COLO668 (cell line): ENCODE measurements at regions not wholly inside any gene's neighbourhood (a gene's known extent, or its start where the extent isn't known, plus 50 kb on each side); places are given as distances from the start of the nearest gene placed in this dataset.
"Not testable (repeated sequence)": the region's sequence is repeated elsewhere in the genome, so short reads cannot be mapped to it uniquely, and the experiment has no call there.

ENCODE experiments used
- DNase-seq: peaks from one replicate; lab custom pipeline; 2025; ENCODE audit not compliant: unreplicated experiment; lab: John Stamatoyannopoulos, UW

DNA sequence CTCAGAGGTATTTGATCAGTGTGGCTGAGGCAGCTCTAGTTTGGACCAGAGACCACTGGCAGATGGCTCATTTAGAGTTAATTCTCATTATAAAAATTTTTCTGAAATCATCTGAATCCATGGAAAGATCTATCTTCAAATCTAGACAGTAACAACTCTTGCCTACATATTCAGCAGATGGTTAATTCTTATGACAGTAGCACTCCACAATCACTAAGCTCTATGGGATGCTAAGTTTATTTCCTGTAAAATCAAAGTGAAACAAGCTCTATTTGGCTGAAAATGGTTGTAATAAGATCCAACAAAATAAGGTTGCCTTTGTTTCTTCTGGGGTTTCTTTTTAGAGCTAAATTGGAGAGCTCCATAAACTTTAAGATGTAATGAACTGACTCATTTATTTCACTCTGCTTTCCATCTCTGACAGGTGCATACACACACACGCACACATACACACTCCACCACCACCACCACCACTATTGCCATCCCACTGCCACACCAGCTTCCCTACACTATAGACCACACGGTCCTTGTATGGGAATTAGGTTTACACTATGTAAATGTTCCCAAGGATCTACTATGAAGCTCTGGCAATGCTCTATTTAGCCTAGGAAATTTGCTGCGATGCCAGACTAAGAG, 293.1 kb downstream of the RPAP3 start:
- no peak for DNase-seq

DNA sequence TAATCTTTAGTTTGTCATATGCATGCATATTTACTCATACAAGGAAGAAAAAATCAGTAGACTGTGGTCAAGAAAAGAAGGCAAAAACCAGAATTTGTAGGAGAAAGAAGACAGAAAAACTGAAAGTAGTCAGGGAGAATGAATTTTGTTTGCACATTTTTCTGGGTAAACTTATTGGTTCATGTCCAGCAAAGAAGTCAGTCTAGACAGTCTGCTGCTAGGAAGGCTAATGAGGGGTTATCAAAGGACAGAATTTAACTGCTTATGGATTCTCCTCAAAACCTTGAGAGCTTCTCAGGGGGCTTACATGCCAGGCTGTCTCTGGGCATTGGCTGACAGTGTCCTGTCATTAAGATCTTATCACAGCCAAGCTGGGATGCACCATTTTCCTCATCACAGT, 293.9 kb downstream of the RPAP3 start:
- no peak for DNase-seq

DNA sequence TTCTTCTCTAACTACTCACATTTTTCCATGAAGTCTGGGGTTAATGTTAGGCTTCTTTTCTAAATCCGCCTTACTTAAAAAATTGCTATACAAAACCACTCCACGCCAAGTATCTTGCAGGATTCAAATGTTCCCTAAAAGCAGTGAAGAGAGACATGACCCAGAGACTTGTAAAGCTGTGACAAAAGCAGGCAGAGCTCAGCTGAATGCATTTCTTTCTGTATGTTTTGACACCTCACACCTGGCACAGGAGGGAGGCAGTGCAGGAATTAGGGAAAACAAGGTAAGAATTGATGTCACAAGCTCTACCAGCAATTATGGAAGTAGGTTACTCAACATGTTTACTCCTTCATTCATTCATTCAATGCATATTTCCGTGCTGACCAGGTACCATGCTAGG, 295.0 kb downstream of the RPAP3 start:
- DNase-seq, result no peak

DNA sequence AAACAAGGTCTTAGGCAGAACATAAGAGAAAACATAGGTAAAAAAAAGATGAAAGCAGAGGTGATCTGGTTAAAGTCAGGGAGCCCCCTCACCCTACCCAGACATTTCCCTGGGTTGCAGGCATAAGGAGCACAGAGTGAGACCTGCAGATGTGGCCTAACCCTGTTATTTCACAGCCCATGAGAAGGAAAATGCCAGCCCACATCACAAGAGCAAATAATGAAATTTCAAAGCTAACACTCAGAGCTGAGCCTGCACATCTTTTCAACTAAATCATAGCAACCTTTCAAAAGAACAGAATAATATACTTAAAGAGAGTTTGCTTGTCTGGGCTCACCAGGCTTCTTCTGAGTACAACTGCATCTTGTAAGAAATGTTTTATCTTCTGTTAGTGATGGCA, 295.4 kb downstream of the RPAP3 start:
- no peak for DNase-seq

DNA sequence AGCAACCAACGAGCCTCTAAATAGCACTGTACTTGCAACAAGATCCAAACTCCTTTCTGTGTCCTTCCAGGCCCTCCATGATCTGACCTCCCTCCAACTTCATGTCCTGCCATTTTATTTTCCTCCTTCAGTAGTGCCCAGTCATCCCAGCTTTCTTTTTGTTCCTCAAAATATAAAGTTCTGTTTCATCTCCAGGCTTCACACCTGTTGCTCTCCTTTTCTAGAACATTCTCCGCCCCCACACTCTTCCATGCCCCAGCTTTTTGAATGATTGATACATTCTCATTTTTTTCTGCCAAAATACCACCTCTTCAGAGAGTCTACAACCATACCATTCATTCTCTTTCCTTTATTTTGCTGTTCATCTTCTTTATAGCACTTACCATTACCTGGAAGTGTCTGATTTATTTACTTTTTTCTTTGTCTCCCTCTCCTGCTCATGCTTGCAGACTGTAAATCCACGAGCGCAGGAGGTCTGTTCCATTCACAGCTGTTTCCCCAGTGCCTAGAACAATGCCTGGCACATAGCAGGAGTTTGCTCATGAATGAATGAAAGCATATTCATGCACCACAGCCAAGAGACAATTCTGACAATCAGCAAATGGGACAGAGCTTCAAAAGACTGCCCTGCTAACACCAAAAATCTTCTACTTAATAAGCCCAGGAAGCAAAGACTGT, 296.4 kb downstream of the RPAP3 start:
- no peak for DNase-seq

DNA sequence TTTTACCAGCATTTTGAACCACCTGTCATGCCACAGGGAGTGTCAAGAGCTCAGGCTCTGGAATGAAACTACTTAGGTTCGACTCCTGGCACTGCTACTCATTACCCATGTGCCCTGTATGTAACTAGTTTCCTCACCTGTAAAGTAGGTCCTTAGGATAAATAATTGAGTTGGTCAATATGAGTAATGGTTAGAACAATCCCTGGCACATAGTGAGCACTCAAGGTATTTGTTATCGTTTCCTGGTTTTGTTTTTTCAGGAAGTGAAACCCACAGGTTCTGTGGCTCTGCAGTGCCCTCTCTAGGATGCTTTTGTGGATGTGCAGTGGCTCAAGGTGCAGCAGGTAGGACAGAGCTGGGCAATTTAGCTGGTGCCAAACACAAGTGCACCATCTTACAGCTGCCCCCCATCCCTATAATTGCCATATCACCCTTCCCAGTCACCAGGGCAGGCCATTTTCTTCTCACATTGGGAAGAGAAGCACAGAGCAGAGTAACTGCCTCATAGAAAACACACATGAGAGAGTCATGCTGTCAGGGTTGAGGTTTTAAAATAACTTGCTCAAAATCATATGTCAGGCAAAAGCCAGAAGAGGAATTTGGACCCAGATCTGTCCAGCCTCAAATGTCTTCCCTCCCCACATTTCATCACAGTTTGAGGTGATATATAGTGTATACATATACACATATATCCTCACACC, 297.5 kb downstream of the RPAP3 start:
- no peak for DNase-seq

DNA sequence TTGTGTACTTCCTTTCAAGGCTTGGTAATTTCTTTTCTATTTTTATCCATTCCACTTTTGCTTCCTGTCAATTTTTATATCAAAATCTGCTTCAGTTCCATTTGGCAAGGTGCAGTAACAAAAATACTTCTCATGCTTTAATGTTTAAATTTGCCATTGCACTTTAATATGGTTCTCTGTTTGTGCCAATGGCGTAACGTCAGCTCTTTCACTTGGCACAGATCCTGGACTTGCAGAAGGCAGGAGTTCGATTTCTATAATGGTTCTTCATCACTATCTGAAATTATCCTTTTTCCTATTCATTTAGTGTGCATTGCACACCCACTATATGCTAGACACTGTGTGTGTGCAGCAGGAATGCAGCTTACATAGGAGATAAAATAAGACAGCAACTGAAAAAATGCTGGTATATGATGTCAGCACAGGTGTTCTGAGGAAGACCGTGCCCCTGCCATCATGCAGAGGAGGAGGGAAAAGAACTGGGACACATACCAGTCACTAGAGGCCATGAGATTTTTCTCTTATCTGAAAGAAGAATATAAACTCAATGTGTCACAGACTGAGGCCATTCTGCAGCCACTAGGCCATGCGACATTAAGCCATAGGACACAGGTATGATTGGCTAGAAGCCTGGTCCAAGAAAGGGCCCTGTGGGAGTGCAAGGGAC, 298.2 kb downstream of the RPAP3 start:
- DNase-seq, result no peak

DNA sequence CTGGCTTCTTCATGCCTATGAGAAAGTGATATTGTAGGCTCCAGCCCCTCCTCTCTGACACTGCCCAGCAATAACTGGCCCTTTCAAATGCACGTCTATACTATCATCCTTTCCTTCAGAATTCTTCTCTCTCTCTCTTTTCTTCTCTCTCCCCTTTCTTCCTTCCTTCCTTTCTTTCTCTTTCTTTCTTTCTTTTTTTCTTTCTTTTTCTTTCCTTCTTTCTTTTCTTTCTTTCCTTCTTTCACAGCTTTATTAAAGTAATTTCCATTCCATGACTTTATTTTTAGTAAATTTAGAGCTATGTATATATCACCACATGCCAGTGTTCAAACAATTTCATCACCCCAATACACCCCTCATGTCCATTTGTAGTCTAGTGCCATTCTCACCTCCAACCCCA, 302.1 kb downstream of the RPAP3 start:
- no peak for DNase-seq

DNA sequence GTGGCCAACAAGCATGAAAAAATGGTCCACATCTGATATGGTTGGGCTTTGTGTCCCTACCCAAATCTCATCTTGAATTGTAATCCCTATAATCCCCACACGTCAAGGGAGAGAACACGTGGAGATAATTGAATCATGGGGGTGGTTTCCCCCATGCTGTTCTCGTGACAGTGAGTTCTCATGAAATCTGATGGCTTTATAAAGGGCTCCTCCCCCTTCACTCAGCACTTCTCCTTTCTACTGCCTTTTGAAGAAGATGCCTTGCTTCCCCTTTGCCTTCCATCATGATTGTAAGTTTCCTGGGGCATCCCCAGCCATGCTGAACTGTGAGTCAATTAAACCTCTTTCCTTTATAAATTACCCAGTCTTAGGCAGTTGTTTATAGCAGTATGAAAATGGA, 304.6 kb downstream of the RPAP3 start:
- not testable (repeated sequence) for DNase-seq

DNA sequence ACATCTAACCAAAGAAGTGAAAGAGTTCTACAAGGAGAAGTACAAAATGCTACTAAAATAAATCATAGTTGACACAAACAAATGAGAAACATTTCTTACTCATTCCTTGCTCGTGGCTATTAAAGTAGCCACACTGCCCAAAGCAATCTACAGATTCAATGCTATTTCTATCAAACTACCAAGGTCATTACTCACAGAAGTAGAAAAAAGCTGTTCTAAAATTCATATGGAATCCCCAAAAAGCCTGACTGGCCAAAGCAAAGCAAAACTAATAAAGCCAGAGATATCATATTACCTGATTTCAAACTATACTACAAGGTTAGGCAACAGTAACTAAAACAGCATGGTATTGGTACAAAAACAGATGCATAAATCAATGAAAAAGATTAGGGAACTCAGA, 305.6 kb downstream of the RPAP3 start:
- DNase-seq, result no peak

DNA sequence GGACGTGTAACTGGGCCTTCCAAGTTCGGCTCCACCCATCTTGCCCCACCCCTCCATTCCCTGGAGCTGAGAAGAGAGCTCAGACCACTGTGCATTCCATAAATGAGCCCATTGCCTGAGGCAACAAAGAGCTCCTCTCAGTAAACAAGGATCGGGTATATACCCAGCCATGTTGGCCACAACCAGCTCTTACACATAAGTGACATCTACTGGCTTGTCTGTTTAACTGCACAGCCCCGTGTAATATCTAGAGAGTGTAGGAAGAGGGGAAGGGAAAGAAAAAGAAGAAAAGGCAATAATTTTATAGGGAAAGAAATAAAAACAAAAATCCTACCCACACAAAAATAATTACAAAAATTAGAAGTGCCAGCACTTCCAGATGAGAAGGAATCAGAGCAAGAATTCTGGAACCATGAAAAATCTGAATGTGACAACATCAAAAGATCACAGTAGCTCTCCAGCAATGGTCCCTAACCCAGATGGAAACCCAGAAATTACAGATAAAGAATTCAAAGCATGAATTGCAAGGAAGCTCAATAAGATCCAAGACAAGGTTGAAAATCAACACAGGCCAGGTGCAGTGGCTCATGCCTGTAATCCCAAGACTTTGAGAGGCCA, 308.1 kb downstream of the RPAP3 start:
- no peak for DNase-seq

DNA sequence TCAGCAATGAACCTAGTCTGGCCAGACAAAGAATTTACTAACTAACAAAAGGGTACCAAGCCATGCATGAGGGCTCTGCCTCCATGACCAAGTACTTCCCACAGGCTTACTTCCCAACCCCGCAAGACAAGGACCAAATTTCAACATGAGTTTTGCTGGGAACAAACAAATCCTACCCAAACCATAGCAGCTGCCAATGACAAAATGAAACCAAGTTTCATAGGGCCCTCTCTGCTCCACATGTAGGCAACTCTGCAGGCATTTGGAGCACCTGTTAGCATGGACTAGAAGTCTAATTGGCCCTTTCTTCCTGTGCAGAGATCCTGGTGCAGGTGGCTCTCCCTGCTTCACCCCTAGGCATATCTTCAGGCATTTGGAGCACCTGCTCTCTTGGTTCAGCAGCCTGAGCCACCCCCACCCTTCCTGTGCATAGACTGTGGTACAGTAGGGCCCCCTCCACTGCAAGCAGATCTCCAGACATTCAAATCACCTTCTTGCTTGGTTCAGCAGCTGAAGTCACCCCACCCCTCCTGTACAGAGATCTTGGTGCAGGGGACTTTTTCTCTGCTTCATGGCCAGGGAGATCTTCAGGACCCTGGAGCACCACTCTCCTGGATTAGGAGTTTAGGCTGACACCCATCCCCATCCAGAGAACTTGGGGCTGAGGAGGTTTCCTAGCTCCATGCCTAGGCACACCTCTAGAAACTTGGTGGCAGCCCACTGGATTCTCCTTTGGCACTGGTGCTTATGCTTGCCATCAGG, 308.7 kb downstream of the RPAP3 start:
- DNase-seq, result no peak

DNA sequence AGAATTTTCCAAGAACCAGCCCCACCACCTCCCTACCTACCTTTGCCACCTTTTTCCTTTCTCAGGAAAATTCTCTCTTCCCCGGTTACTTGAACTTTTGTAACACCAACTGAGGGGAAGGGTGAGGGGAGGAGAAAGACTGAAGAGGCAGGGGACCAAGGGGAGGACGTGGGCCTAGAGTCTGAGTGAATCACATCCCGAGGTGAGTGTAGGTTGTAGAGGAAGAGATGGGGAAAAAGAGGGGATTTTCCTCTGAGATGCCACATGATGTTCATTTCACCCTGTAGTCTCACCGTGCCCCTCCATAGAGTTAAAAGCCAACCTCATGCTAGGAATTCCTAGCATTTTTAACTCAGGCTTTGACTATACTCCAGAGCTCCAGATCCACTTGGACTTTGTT, 311.8 kb downstream of the RPAP3 start:
- no peak for DNase-seq

DNA sequence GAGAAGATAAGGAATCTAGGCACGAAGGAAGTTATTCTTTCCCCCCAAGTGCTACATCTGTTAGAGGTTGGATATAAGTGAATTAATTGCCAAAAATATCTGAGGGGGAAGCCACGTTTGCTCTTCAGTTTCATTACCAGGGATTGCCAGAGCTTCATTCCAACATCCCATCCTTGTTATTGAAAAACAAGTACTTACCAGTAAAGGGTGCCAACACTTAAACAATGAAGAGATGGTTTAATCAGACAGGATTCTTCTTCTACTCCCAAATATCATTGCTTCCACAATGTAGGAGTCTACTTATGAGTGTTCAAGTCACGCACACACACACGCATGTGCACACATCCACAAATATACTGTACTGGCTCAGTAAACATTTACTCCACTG, 312.4 kb downstream of the RPAP3 start:
- no peak for DNase-seq

DNA sequence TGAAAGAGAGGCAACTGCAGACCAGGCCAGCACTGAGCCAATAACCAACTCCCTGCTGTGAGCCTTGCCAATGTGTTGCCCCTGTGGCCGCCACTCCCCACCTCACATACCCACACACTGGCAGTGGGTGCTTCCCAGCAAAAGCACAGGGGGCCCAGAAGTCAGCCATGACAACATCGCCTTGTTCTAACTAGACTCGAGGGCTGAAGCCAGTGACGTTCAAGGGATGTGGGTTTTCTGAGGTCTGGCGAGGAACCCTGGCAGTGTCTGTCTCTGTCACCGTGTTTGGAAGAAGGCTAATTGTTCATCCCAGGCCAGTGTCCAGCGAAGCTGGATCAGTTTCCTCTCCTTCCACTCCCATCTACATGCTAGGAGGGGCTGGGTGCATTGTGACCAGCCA, 311.8 kb upstream of the AMIGO2 start:
- DNase-seq, result no peak

DNA sequence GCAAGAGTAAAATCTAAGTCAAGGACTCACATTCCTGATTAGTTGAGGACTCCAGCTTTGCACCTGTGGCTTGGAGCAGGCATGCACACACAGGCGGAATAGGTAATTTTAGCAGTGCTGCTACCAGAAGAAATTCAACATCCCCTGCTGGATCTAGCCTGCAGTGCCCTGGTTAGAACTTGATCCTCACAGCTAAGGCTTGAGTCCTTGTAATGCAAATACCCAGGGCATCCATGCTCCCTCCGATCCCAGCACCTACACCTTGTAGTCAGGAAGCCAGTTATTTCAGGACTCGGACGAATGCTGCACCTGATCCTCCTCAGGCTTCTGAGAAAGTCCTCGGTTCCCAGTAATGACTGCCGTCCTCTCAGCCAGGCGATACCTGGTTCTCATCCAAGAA, 309.0 kb upstream of the AMIGO2 start:
- no peak for DNase-seq

DNA sequence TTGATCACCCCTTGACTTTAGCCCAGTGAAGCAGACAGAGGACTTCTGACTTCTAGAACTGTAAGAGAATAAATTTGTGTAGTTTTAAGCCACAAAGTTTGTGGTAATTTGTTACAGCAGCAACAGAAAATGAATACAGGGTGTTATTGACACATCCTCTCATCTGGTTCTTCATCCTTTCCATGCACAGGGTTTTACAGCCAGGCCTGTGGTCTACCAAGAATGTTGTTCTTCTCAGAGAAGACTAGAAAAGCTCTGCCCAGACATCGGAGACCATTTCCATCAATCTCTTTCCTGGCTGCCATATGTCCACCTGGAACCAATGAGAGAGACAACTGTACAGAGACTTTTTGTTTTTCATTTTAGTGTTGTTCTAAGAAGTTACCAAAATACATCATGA, 308.2 kb upstream of the AMIGO2 start:
- no peak for DNase-seq

DNA sequence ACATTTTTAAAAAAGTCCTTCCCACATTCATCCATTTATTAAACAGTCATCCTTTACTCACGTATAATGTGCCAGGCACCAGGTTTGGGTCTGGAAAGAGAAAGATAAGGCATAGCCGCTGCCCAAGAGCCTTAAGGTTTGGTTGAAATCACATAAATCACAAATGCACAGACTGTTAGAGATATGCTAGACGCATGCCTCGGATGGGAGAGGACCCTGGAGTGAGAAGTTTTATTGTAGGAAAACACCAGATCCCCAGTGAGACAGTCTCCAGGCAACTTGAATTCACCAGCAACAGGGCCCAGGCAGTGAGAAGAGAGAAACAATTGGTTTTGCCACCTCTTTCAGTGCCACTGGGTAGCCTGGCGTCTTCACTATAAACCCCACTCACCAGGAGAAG, 305.9 kb upstream of the AMIGO2 start:
- no peak for DNase-seq

DNA sequence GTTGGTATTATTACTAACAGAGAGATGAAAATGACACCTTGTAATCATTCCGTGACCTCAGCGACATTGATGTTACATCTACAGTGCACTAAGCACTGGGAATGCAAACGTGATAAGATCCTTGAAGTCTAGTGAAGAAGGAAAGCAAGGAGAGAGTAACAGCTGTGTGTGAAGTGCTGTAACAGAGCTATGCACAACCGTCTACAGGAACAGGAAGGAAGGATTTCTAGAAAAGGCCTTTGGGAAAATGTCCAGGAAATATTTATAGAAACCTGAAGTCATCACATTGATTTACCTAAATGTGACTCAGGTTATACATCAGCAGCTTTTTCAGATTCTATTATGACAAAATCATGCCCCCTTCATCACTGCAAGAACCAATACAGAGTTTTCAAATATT, 304.2 kb upstream of the AMIGO2 start:
- no peak for DNase-seq

DNA sequence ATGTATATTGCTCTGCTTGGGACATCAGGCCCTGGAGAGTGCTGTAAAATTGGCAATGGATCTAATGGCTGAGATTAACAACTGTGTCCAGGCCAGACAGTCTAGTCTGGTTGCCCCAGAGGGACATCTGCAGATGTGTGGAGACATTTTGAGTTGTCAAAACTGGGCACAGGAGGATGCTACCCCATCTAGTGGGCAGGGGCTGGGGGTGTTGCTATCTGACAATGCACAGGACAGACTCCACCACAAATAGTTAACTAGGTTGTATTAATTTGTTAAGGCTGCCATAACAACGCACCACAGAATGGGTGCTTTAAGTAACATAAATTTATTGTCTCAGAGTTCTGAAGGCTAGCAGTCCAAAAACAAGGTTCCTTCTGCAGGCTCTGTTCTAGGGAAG, 302.5 kb upstream of the AMIGO2 start:
- no peak for DNase-seq

DNA sequence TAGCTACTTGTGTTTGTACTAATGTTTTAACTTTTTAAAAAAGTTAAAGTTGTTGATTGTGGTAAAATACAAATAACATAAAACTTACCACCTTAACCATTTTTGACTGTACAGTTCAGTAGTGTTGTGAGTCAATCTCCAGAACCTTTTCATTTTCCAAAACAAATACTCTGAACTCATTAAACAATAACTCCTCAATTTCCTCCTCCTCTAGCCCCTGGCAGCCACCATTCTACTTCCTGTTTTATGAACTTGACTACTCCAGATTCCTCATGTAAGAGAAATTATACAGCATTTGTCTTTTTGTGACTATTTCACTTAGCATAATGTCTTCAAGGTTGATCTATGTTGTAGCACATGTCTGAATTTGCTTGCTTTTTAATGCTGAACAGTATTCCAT, 299.1 kb upstream of the AMIGO2 start:
- no peak for DNase-seq
